ENCODE measurements at regions not wholly inside any gene's neighbourhood (a gene's known extent, or its start where the extent isn't known, plus 50 kb on each side); places are given as distances from the start of the nearest gene placed in this dataset.

GRCh38 chr12:75974323-75975187, 57.0 kb downstream of the PHLDA1 start:
- Histone ChIP-seq H3K36me3 (no peaks in the 10 kb centered on the region), H3K27ac (no peak overlapping the region), H3K9ac (no peak overlapping the region), H3K9me3 (ENCODE audit: low read depth) (no peaks in the 10 kb centered on the region), H4K20me1 (ENCODE audit: low read depth) (no peaks in the 10 kb centered on the region), H3K4me3 (no peak overlapping the region), H3K79me2 (ENCODE audit: low read depth) (no peaks in the 10 kb centered on the region), H3K4me1 (peaks cover 19% of the 10 kb centered on the region), H3K4me2 (peak overlapping the region; percentile 50), H3F3A (ENCODE audit: low read depth) (peaks cover 11% of the 10 kb centered on the region), H2AFZ (replicated peaks) (no peak overlapping the region), H3K27me3 (no peaks in the 10 kb centered on the region)
- peak; percentile 64 for DNase-seq (ENCODE audit: low spot score)
- Mint-ChIP-seq H3K9me3 (no peaks in the 10 kb centered on the region), H3K36me3 (no peaks in the 10 kb centered on the region), H3K4me1 (peaks cover 52% of the 10 kb centered on the region), H3K4me3 (no peak overlapping the region), H3K27ac (no peak overlapping the region), H3K27me3 (ENCODE audit: insufficient read depth, low read depth) (peaks cover 13% of the 10 kb centered on the region)
- peak; percentile 85 for TF ChIP-seq EZH2phosphoT487 (IDR thresholded peaks at IDR 0.05)
- TF ChIP-seq, protein P1, sequence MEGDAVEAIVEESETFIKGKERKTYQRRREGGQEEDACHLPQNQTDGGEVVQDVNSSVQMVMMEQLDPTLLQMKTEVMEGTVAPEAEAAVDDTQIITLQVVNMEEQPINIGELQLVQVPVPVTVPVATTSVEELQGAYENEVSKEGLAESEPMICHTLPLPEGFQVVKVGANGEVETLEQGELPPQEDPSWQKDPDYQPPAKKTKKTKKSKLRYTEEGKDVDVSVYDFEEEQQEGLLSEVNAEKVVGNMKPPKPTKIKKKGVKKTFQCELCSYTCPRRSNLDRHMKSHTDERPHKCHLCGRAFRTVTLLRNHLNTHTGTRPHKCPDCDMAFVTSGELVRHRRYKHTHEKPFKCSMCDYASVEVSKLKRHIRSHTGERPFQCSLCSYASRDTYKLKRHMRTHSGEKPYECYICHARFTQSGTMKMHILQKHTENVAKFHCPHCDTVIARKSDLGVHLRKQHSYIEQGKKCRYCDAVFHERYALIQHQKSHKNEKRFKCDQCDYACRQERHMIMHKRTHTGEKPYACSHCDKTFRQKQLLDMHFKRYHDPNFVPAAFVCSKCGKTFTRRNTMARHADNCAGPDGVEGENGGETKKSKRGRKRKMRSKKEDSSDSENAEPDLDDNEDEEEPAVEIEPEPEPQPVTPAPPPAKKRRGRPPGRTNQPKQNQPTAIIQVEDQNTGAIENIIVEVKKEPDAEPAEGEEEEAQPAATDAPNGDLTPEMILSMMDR (IDR thresholded peaks at IDR 0.05) = no peak

DNA sequence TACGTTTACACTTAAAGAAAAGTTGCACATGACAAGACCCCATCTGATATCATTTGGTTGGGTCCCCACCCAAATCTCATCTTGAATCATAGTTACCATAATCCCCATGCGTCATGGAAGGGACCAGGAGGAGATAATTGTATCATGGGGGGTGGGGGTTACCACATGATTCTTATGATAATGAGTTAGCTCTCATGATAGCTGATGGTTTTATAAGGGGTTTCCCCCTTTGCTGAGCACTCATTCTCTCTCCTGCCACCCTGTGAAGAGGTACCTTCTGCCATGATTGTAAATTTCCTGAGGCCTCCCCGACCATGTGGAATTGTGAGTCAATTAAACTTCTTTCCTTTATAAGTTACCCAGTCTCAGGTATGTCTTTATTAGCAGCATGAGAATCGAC, 60.3 kb downstream of the PHLDA1 start:
- H3K27me3 Mint-ChIP-seq (ENCODE audit: insufficient read depth, low read depth) = peaks cover 9% of the 10 kb centered on the region
- no peak overlapping the region for H3K4me3 Mint-ChIP-seq
- no peaks in the 10 kb centered on the region for H3K9me3 ChIP-seq (ENCODE audit: low read depth)
- no peaks in the 10 kb centered on the region for H3K36me3 ChIP-seq
- no peaks in the 10 kb centered on the region for H3K79me2 ChIP-seq (ENCODE audit: low read depth)
- H3K4me3 ChIP-seq = no peak overlapping the region
- no peak overlapping the region for H3K9ac ChIP-seq
- H2AFZ ChIP-seq (replicated peaks) = no peak overlapping the region
- no peak overlapping the region for H3K27ac Mint-ChIP-seq
- no peaks in the 10 kb centered on the region for H3K36me3 Mint-ChIP-seq
- H3K9me3 Mint-ChIP-seq = no peaks in the 10 kb centered on the region
- no peaks in the 10 kb centered on the region for H3K27me3 ChIP-seq
- peaks cover 24% of the 10 kb centered on the region for H3K4me1 Mint-ChIP-seq
- no peak for DNase-seq (ENCODE audit: low spot score)
- H3K4me1 ChIP-seq = peaks cover 20% of the 10 kb centered on the region
- no peak overlapping the region for H3K4me2 ChIP-seq
- no peak overlapping the region for H3K27ac ChIP-seq
- H4K20me1 ChIP-seq (ENCODE audit: low read depth) = no peaks in the 10 kb centered on the region
- TF ChIP-seq EZH2phosphoT487 (IDR thresholded peaks at IDR 0.05) = no peak
- no peak for TF ChIP-seq EZH2 (IDR thresholded peaks at IDR 0.05)
- TF ChIP-seq, protein P1 (IDR thresholded peaks at IDR 0.05) = no peak
- peaks cover 11% of the 10 kb centered on the region for H3F3A ChIP-seq (ENCODE audit: low read depth)

- Mint-ChIP-seq H3K4me1 (peaks cover 22% of the 10 kb centered on the region), H3K36me3 (no peaks in the 10 kb centered on the region), H3K4me3 (no peak overlapping the region), H3K27ac (no peak overlapping the region), H3K9me3 (no peaks in the 10 kb centered on the region), H3K27me3 (ENCODE audit: insufficient read depth, low read depth) (peaks cover 9% of the 10 kb centered on the region)
- no peaks in the 10 kb centered on the region for H3K27me3 ChIP-seq
- H2AFZ ChIP-seq (replicated peaks) = no peak overlapping the region
- no peak overlapping the region for H3K4me2 ChIP-seq
- H4K20me1 ChIP-seq (ENCODE audit: low read depth) = no peaks in the 10 kb centered on the region
- peaks cover 20% of the 10 kb centered on the region for H3K4me1 ChIP-seq
- no peak overlapping the region for H3K4me3 ChIP-seq
- H3K9me3 ChIP-seq (ENCODE audit: low read depth) = no peaks in the 10 kb centered on the region
- no peak overlapping the region for H3K27ac ChIP-seq
- no peaks in the 10 kb centered on the region for H3K79me2 ChIP-seq (ENCODE audit: low read depth)
- TF ChIP-seq, protein P1 (IDR thresholded peaks at IDR 0.05) = no peak
- TF ChIP-seq EZH2phosphoT487 (IDR thresholded peaks at IDR 0.05) (no peak), EZH2 (IDR thresholded peaks at IDR 0.05) (no peak)
- peaks cover 6% of the 10 kb centered on the region for H3F3A ChIP-seq (ENCODE audit: low read depth)
- H3K36me3 ChIP-seq = no peaks in the 10 kb centered on the region
- no peak overlapping the region for H3K9ac ChIP-seq
- no peak for DNase-seq (ENCODE audit: low spot score)
Observed at GRCh38 chr12:75970310-75970709, 61.3 kb downstream of the PHLDA1 start.
